GM10266 (cell line): ENCODE measurements at regions not wholly inside any gene's neighbourhood (a gene's known extent, or its start where the extent isn't known, plus 50 kb on each side); places are given as distances from the start of the nearest gene placed in this dataset.

Source experiments
- DNase-seq: peaks from one replicate; pipeline ENCODE4 v3.0.0; 2012; ENCODE audit errors: extremely low spot score
- TF ChIP-seq, protein P1 (sequence below): IDR thresholded peaks from 2 replicates; pipeline ENCODE4 v1.5.1; 2012; ENCODE audit warnings: mild to moderate bottlenecking, low read depth; ENCODE audit not compliant: control insufficient read depth, insufficient read depth; ENCODE audit errors: missing control alignments

DNA sequence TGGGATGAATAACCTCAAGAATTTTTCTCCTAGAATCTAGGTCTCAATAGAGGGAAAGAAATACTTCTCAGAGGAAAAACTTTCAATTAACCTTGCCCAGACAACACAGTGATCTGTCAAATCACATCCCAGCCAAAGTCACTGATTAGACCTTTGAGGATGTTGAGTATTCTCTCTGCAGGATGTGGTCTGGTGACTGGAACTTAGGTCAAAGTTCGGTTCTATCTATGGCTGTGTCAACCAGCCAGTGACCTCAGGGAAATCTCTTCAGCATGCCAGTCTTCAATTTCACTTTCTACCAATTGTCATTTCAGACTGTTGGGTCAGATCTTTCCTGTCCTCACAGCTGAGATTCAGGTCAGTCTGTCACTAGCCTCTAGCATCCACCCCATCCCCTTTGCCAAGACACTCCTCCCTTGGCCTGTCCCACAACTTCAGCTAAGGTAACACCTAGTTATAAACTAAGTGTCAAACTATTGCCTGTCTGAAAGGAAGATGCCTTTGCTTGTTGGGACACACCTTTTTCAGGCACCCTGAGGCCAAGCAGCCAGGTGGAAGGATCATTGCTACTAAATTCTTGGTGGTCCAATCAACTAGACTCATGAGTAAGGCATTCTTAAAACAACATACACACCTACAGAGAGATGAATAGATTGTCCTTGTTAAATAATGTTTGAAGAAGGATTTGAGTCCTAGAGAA is 156.3 kb upstream of the FST start:
- TF ChIP-seq, protein P1, sequence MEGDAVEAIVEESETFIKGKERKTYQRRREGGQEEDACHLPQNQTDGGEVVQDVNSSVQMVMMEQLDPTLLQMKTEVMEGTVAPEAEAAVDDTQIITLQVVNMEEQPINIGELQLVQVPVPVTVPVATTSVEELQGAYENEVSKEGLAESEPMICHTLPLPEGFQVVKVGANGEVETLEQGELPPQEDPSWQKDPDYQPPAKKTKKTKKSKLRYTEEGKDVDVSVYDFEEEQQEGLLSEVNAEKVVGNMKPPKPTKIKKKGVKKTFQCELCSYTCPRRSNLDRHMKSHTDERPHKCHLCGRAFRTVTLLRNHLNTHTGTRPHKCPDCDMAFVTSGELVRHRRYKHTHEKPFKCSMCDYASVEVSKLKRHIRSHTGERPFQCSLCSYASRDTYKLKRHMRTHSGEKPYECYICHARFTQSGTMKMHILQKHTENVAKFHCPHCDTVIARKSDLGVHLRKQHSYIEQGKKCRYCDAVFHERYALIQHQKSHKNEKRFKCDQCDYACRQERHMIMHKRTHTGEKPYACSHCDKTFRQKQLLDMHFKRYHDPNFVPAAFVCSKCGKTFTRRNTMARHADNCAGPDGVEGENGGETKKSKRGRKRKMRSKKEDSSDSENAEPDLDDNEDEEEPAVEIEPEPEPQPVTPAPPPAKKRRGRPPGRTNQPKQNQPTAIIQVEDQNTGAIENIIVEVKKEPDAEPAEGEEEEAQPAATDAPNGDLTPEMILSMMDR: no peak
- no peak for DNase-seq

DNA sequence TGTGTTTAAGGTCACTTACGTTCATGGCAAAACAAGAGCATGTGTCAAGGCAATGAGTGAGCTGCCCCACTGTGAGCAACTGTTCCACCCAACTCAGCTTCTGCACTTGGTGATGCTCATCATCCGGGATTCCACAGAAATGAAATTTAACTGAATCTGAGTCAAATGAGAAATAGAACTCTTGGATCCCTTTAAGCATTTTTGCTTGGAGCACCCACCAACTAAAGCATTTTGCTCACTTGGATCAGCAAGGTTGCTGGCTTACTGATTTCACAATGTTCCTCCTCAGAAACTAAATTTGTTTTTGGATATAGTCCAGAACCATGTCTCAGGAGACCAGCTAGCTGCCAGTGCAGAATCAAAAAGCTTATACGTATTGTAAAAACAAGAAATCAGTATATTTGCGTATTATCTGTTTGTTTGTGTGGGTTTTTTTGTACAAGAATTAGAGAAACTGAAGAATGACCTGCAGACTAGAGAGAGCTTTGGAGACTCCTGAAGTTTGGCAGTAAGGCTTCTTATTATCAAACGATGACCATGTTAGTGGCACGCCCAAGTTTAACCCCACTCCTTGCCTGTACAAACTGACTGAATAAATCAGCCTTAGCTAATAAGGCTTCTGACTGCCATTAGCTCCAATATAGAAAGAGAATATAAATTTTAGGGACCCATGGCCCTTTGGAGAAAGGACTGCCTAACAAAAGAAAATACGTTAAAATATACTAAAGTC is 153.8 kb upstream of the FST start:
- TF ChIP-seq, protein P1: no peak

DNA sequence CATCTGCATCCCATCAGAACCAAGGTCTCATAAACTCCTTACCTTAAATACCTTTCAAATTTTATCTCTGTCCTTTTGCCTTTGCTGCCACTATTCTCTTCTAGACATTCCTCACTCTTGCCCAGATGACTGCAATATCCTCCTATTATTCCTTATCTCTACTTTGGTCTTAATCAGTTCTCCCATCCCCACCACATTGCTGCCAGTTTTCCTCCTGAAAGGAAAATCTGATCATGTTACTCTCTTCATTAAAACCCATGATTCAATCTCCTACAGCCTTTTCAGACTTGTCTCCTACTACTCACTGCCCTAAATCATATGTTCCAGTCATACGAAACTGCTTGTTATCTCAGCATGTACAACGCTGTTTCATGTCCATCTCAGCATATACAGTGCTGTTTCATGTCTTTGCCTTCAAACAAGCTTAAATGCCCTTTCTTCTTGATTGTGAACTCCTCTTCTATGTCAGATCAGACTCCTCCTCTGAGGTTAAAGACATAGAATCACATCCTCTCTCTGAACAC is 152.6 kb upstream of the FST start:
- TF ChIP-seq, protein P1: no peak
- DNase-seq: no peak

More for the DNA sequence above, 153.8 kb upstream of the FST start:
- DNase-seq: no peak

DNA sequence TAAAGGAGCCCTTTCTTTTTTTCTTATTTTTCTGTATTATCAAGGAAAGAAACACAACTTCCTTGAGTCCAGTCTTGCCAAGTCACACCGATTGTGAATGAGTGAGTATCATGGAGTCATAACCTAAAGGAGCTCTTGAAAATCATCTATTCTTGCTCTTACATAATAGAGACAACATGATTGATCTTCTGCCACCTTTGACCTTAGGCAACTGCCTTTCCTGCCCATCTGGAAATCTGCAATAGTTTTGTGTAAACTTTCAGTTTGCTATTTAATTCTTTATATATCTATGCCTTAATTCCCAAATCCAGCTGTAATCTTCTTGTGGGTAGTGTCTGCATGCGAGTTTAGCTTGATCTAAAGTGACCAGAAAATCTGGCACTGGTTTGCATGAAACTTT is 149.9 kb upstream of the FST start:
- TF ChIP-seq, protein P1: no peak
- DNase-seq: no peak

DNA sequence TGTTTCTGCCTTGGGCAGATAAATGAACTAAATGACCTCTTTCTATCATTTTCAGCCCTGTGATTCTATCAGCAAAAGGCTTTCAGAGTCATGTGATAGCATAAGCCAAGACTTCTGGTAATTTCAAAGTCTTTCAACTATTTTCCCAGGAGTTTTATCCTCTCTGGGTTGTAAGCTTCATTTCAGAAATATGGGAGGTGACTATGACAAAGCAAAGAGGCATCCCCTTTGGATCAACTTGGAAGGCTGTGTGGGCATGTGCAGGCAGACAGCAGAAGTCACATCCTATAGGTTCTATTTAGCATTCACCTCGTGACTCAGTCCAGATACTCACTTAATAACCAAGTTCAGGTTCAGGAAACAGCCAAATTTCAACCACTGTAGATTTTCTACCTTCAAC is 149.0 kb upstream of the FST start:
- TF ChIP-seq, protein P1: no peak
- DNase-seq: no peak

DNA sequence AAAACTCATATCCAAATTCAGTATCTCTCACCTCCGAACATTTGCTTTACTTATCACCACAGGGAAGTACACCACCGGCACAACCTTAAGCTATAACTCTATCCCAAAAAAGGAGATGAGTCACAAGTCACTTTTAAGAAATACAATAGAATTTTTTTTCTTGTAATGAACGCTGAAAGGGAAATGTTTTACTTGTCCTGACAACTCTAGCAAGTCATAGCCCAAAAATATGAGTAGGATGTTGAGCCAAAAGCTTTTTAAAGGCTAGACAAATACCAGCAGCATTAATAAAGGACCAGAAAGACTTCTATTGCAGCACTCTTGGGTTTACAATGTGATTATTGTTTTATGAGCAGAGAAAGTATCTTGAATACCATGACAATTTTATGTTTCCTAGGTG is 147.3 kb upstream of the FST start:
- TF ChIP-seq, protein P1: no peak
- no peak for DNase-seq

DNA sequence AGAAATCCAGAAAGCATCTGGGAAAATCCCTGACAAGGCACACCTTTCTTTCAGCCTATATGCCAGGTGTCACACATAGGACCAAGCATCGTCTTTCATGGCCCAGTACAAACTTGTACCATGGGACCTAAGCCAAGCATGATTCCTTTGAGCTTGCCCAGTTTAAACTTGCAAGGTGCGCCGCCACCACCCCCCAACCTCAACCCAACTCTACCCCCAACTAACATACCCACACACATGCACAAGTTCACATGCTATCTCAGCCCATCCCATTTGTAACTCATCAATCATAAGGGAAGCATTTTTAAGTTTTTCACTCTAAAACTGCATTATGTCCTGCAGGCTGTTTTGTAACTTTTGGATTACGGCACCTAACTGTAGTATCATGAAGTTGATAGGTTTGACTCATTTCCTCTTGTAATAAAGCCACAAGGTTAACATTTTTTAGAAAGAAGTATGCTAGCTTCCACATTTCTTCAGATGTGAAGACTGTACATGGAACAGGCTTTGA is 145.9 kb upstream of the FST start:
- TF ChIP-seq, protein P1: no peak
- no peak for DNase-seq
